Left ventricle myocardium inferior (tissue), 1 donor: ENCODE measurements at regions not wholly inside any gene's neighbourhood (a gene's known extent, or its start where the extent isn't known, plus 50 kb on each side); places are given as distances from the start of the nearest gene placed in this dataset.

ENCODE experiments used
- DNase-seq: peaks from one replicate; pipeline ENCODE4 v3.0.0-alpha.2; 2020
- H3K27ac ChIP-seq: fragments of 200-600 bp; replicated peaks from 2 replicates; pipeline ENCODE4 v1.8.0; 2021
- H3K27me3 ChIP-seq: fragments of 200-600 bp; 2 replicates; pipeline ENCODE4 v1.8.0; 2021; ENCODE audit warnings: low read depth
- H3K36me3 ChIP-seq: fragments of 200-600 bp; 2 replicates; pipeline ENCODE4 v1.8.0; 2021
- H3K4me1 ChIP-seq: fragments of 200-600 bp; 2 replicates; pipeline ENCODE4 v1.8.0; 2021
- H3K4me3 ChIP-seq: fragments of 200-600 bp; 2 replicates; pipeline ENCODE4 v1.8.0; 2021; ENCODE audit warnings: mild to moderate bottlenecking, moderate library complexity
- H3K9me3 ChIP-seq: fragments of 200-600 bp; replicated peaks from 2 replicates; pipeline ENCODE4 v1.8.0; 2021
- intact Hi-C: fragments of 100-400 bp; cut with micrococcal nuclease; formaldehyde crosslinking; loops from one replicate; pipeline ENCODE4 v1.11.0; 2022
- TF ChIP-seq, protein P1 (sequence below): fragments of 200-600 bp; IDR thresholded peaks from 2 replicates; pipeline ENCODE4 v1.8.0; 2021; ENCODE audit warnings: antibody characterized with exemption, mild to moderate bottlenecking, borderline replicate concordance
- donor health status: DM: no; HTN: yes; CAD: no; lungs with severe emphysema.

DNA sequence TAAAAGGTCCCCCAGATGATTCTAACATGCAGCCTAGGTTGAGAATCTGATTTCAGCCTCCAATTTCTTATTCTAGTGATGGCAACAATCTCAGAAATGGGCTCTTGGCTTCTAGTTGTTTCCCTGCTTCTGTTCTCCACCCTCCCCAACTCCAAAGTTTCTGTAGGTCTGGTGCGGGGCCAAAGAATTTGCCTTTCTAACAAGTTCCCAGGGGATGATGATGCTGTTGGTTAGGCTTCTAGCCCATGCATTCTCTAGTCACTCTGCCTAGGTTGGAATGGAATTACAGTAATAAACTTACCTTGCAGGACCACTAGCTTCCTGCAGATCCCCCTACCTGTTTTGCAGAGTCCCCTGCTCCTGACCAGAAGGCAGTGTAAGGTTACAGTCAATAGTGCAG lies 103.2 kb upstream of the PPP2R3A start:
- Histone ChIP-seq H3K27me3 (peaks cover 17% of the 10 kb centered on the region), H3K27ac (no peak overlapping the region), H3K4me1 (peaks cover 10% of the 10 kb centered on the region), H3K9me3 (no peaks in the 10 kb centered on the region), H3K36me3 (no peaks in the 10 kb centered on the region), H3K4me3 (no peak overlapping the region)
- DNase-seq = no peak
- intact Hi-C loops = no loop called here
- TF ChIP-seq, protein P1, sequence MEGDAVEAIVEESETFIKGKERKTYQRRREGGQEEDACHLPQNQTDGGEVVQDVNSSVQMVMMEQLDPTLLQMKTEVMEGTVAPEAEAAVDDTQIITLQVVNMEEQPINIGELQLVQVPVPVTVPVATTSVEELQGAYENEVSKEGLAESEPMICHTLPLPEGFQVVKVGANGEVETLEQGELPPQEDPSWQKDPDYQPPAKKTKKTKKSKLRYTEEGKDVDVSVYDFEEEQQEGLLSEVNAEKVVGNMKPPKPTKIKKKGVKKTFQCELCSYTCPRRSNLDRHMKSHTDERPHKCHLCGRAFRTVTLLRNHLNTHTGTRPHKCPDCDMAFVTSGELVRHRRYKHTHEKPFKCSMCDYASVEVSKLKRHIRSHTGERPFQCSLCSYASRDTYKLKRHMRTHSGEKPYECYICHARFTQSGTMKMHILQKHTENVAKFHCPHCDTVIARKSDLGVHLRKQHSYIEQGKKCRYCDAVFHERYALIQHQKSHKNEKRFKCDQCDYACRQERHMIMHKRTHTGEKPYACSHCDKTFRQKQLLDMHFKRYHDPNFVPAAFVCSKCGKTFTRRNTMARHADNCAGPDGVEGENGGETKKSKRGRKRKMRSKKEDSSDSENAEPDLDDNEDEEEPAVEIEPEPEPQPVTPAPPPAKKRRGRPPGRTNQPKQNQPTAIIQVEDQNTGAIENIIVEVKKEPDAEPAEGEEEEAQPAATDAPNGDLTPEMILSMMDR = no peak

DNA sequence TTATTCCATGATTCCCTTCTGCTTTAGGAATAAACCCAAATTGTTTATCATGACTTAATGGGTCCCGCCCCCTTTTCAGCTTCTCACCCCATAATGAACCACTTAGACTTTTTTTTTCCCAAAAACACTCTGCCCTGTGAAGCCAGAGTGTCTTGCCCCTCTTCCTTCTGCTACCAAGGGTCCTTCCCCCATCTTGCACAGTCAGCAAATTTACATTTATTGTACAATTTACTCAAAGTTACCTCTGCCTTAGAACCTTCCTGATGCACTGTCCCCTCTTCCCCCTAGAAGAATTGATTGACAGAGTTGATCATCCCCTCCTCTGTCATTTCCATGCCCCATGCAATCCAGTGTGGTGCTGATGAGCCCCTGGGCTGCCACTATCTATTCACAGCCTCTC lies 101.5 kb upstream of the PPP2R3A start:
- Histone ChIP-seq H3K4me1 (peaks cover 10% of the 10 kb centered on the region), H3K36me3 (no peaks in the 10 kb centered on the region), H3K9me3 (no peaks in the 10 kb centered on the region), H3K4me3 (no peak overlapping the region), H3K27ac (no peak overlapping the region), H3K27me3 (peaks cover 11% of the 10 kb centered on the region)
- intact Hi-C loops = no loop called here
- TF ChIP-seq, protein P1 = no peak
- DNase-seq = no peak

DNA sequence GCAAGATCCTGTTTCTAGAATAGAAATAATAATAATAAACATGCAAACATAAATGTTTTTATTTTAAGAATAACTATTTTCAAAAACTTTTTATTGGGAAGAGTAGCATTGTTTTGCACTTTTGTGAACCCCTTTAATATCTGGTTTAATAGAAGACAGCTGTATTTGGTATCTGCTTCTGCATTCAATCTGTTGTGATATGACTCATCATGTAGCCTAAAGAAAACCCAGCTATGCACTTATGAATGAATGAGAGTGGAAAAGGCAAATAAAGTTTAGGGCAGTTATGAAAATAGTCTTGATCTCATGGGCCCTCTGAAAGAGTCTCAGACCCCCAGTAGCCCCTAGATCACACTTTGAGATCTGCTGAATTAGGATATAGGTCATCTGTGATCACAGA lies 100.4 kb upstream of the PPP2R3A start:
- Histone ChIP-seq H3K9me3 (no peaks in the 10 kb centered on the region), H3K27me3 (peaks cover 6% of the 10 kb centered on the region), H3K4me1 (peaks cover 10% of the 10 kb centered on the region), H3K27ac (no peak overlapping the region), H3K36me3 (no peaks in the 10 kb centered on the region), H3K4me3 (no peak overlapping the region)
- no peak for DNase-seq
- intact Hi-C loops = no loop called here
- TF ChIP-seq, protein P1 = no peak

DNA sequence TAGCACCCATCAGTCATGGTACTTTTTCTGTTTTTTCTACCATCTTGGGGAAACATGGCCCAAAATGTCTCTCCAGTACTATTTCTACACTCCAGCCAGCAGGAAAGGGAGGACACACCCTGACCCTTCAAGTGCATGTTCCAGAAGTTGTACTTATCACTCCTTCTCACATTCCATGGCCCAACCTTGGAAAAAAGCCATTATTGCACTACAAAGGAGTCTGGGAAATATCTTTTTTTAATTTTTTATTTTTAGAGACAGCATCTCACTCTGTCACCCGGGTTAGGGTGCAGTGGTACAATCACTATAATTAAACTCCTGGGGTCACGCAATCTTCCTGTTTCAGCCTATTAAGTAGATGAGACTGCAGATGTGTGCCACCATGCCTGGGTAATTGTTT lies 100.0 kb upstream of the PPP2R3A start:
- TF ChIP-seq, protein P1 = no peak
- H3K27ac ChIP-seq = no peak overlapping the region
- intact Hi-C loops = no loop called here
- H3K36me3 ChIP-seq = no peaks in the 10 kb centered on the region
- H3K27me3 ChIP-seq = peaks cover 5% of the 10 kb centered on the region
- DNase-seq = no peak
- H3K9me3 ChIP-seq = no peaks in the 10 kb centered on the region
- H3K4me3 ChIP-seq = no peak overlapping the region
- H3K4me1 ChIP-seq = peaks cover 10% of the 10 kb centered on the region

DNA sequence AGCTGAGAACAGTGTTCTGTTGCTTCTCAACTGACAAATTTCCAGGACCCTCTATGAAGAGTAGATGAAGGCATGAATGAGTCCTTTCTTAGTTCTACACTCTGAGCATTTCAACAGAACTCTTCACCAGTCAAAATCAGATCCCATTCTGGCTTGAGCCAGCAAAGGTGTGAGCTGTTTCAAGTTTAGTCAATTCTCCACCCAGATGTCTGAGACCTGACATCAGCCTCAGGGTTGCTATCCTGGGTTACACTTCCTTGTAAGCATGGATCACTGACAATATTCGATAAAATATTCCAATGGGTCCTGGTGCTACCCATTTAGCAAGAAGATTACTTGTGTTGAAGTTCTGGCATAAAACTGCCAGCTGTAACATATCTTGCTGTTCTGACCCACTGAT lies 97.6 kb upstream of the PPP2R3A start:
- Histone ChIP-seq H3K4me3 (no peak overlapping the region), H3K36me3 (no peaks in the 10 kb centered on the region), H3K9me3 (peaks cover 5% of the 10 kb centered on the region), H3K27me3 (no peaks in the 10 kb centered on the region), H3K4me1 (peaks cover 10% of the 10 kb centered on the region), H3K27ac (no peak overlapping the region)
- TF ChIP-seq, protein P1 = no peak
- no peak for DNase-seq
- intact Hi-C loops = no loop called here

DNA sequence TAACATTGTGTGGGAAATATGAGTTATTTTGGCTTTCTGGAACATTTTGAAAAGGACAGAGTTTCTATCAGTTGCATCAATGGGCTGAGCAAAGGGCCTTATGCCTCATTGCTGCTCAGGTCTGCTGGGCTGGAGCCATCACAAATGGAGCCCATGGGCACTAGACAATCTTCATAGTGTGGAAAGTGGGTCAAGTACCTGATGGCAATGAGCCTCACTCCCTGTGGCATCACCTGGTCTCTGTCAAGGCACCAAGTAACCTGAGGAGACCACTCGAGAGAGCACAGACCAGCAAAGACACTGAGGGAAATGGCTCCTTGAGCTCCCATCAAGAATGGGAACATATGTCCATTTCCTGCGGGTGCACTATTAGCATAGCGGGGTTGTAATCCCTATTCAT lies 96.7 kb upstream of the PPP2R3A start:
- H3K4me3 ChIP-seq = no peak overlapping the region
- H3K4me1 ChIP-seq = peaks cover 10% of the 10 kb centered on the region
- H3K27me3 ChIP-seq = no peaks in the 10 kb centered on the region
- intact Hi-C loops = no loop called here
- no peaks in the 10 kb centered on the region for H3K36me3 ChIP-seq
- DNase-seq = no peak
- peaks cover 14% of the 10 kb centered on the region for H3K9me3 ChIP-seq
- no peak overlapping the region for H3K27ac ChIP-seq
- TF ChIP-seq, protein P1 = no peak
